Panc1 (cell line): ENCODE measurements at regions not wholly inside any gene's neighbourhood (a gene's known extent, or its start where the extent isn't known, plus 50 kb on each side); places are given as distances from the start of the nearest gene placed in this dataset.

ENCODE experiments used
- ATAC-seq: fragments of 200-7000 bp; cut with Tn5 transposase; 2 replicates; pipeline ENCODE4 v1.9.1; 2020; ENCODE audit warnings: mild to moderate bottlenecking, moderate library complexity
- BruUV-seq: library from RNA; stranded (reverse); fragments of 400-500 nt; replicated peaks from 2 replicates; lab custom pipeline; 2021; lab: Mats Ljungman, UMichigan
- CTCF ChIA-PET: fragments of 300-600 bp; sonication (Branson Sonifier 250); formaldehyde crosslinking; loops from one replicate; lab custom pipeline; 2022; ENCODE audit warnings: antibody characterized with exemption; lab: Charles Lee
- POLR2A ChIA-PET: fragments of 300-600 bp; sonication (Branson Sonifier 250); formaldehyde crosslinking; loops from one replicate; lab custom pipeline; 2022; ENCODE audit warnings: antibody characterized with exemption; lab: Charles Lee
- DNase-seq: peaks from one replicate; pipeline ENCODE4 v3.0.0-alpha.2; 2010; ENCODE audit warnings: low read depth, low spot score
- H3K27ac ChIP-seq: 2 replicates; pipeline ENCODE4 v1.5.1; 2011; ENCODE audit warnings: mild to moderate bottlenecking, low read length, inconsistent platforms
- H3K27me3 ChIP-seq: fragments of 200-500 bp; sonication (Bioruptor generic); 2 replicates; pipeline ENCODE4 v1.6.0; 2014; ENCODE audit warnings: low read length, inconsistent platforms; ENCODE audit not compliant: control insufficient read depth, insufficient read depth
- H3K36me3 ChIP-seq: fragments of 200-500 bp; sonication (Bioruptor generic); 2 replicates; pipeline ENCODE4 v1.5.1; 2014; ENCODE audit warnings: inconsistent platforms, mild to moderate bottlenecking, low read length, moderate library complexity; ENCODE audit not compliant: control insufficient read depth, insufficient read depth
- H3K4me1 ChIP-seq: 2 replicates; pipeline ENCODE4 v1.5.1; 2011; ENCODE audit warnings: inconsistent platforms, mild to moderate bottlenecking, low read length, moderate library complexity; ENCODE audit not compliant: control insufficient read depth, insufficient read depth
- H3K4me3 ChIP-seq, 2 experiments: 2 replicates each; pipeline ENCODE4 v1.5.1; 2011 to 2012; ENCODE audit warnings: low read depth in 2 of 2, low read length in 2 of 2, mild to moderate bottlenecking in 2 of 2, inconsistent platforms in 1 of 2, moderate library complexity in 1 of 2
- H3K9me3 ChIP-seq: fragments of 200-500 bp; sonication (Bioruptor generic); 2 replicates; pipeline ENCODE4 v1.5.1; 2014; ENCODE audit warnings: low read depth, mild to moderate bottlenecking, inconsistent platforms, low read length, moderate library complexity; ENCODE audit not compliant: control insufficient read depth, insufficient read depth
- POLR2AphosphoS5 ChIP-seq: IDR thresholded peaks from 2 replicates; pipeline ENCODE4 v1.6.1; 2012; ENCODE audit warnings: mild to moderate bottlenecking, low read depth, low read length, moderate library complexity
- SIN3A ChIP-seq: IDR thresholded peaks from 2 replicates; pipeline ENCODE4 v1.6.1; 2012; ENCODE audit warnings: low read depth, mild to moderate bottlenecking, low read length, moderate library complexity, borderline replicate concordance; ENCODE audit not compliant: insufficient read depth
- TCF7L2 ChIP-seq: IDR thresholded peaks from 2 replicates; pipeline ENCODE4 v1.6.1; 2011; ENCODE audit warnings: mild to moderate bottlenecking, low read depth, low read length, inconsistent platforms
- in situ Hi-C: cut with HindIII; loops from 2 replicates; pipeline ENCODE4 v1.10.0; 2016; ENCODE audit warnings: low sequenced_read_pairs, low pct_unique_long_range_greater_than_20kb
- intact Hi-C: fragments of 100-400 bp; cut with micrococcal nuclease; formaldehyde crosslinking; loops from one replicate; pipeline ENCODE4 v1.10.0; 2022; ENCODE audit not compliant: unreplicated experiment
- TF ChIP-seq, protein P1 (sequence below): fragments of 450-650 bp; IDR thresholded peaks from 2 replicates; pipeline ENCODE4 v1.5.1; 2017; ENCODE audit warnings: mild to moderate bottlenecking
- TF ChIP-seq, protein P2 (sequence below), 2 experiments: IDR thresholded peaks; 2 replicates each; pipeline ENCODE4 v1.6.1; 2011 to 2012; ENCODE audit warnings: low read depth in 2 of 2, control low read depth in 1 of 2, low read length in 1 of 2, mild to moderate bottlenecking in 1 of 2, moderate library complexity in 1 of 2; ENCODE audit not compliant: insufficient read depth in 1 of 2

DNA sequence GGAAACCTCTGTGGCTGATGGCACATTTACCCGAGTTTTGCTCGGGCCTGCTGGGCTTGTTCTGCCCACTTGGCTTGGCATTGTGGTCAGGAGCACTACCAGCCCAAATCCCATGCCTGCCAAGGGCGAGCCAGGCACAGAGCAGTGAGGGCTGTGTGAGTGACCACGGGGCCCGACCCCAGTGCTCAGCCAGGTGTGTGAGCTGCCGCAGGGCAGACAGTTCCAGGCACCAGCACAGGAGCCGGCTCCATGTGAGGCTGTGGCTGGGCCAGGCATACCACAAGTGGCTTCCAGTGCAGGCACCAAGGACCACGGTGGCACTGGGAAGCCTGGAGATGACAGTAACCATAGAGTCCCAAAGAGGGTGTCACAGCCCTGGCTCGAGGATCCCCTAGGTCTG is 1225.5 kb upstream of the GJE1 start:
- Histone ChIP-seq H3K36me3 (no peaks in the 10 kb centered on the region; the same call in 1 of the 2 replicates), H3K4me1 (no peaks in the 10 kb centered on the region), H3K9me3 (no peaks in the 10 kb centered on the region), H3K27me3 (no peaks in the 10 kb centered on the region), H3K4me3 (no peak overlapping the region), H3K27ac (no peak overlapping the region)
- ATAC-seq, result no peak
- no peak for TF ChIP-seq TCF7L2
- TF ChIP-seq POLR2AphosphoS5, result no peak
- intact Hi-C loops, result no loop called here
- in situ Hi-C loops, result no loop called here
- POLR2A ChIA-PET, result interaction anchor here (0.5 kb wide), 1 partner anchor 64 kb away, joined by 7 read pairs; no protein-coding TSS in a partner anchor
- no peak for DNase-seq
- CTCF ChIA-PET, result no interaction called here
- no TSS peak for BruUV-seq

DNA sequence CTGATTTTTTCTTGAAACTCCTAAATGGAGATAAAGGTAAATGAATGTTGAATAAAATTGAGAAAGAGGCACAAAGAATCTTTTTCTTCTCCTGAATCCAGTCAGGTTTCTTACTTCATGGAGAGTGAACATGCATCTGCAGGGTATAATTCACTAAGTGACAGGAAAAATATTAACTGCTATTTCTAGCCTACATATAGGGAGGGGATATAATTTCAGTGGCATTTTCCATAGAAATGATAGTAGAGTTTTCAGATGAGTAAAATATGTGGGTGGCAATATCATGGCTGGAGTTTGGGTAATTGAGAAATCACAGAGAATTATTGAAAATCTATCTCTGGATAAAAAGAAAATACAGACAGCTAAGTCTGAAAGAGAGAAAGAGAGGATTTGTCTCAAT is 1227.0 kb upstream of the GJE1 start:
- in situ Hi-C loops, result no loop called here
- intact Hi-C loops, result no loop called here
- no peaks in the 10 kb centered on the region for H3K36me3 ChIP-seq
- CTCF ChIA-PET, result no interaction called here
- peaks cover 7% of the 10 kb centered on the region; the same call in 1 of the 2 replicates for H3K9me3 ChIP-seq
- DNase-seq (no peak), ATAC-seq (no peak)
- POLR2A ChIA-PET, result no interaction called here
- no TSS peak for BruUV-seq
- H3K4me1 ChIP-seq, result no peaks in the 10 kb centered on the region
- TF ChIP-seq, protein P1, sequence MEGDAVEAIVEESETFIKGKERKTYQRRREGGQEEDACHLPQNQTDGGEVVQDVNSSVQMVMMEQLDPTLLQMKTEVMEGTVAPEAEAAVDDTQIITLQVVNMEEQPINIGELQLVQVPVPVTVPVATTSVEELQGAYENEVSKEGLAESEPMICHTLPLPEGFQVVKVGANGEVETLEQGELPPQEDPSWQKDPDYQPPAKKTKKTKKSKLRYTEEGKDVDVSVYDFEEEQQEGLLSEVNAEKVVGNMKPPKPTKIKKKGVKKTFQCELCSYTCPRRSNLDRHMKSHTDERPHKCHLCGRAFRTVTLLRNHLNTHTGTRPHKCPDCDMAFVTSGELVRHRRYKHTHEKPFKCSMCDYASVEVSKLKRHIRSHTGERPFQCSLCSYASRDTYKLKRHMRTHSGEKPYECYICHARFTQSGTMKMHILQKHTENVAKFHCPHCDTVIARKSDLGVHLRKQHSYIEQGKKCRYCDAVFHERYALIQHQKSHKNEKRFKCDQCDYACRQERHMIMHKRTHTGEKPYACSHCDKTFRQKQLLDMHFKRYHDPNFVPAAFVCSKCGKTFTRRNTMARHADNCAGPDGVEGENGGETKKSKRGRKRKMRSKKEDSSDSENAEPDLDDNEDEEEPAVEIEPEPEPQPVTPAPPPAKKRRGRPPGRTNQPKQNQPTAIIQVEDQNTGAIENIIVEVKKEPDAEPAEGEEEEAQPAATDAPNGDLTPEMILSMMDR, result no peak
- TF ChIP-seq, protein P2, sequence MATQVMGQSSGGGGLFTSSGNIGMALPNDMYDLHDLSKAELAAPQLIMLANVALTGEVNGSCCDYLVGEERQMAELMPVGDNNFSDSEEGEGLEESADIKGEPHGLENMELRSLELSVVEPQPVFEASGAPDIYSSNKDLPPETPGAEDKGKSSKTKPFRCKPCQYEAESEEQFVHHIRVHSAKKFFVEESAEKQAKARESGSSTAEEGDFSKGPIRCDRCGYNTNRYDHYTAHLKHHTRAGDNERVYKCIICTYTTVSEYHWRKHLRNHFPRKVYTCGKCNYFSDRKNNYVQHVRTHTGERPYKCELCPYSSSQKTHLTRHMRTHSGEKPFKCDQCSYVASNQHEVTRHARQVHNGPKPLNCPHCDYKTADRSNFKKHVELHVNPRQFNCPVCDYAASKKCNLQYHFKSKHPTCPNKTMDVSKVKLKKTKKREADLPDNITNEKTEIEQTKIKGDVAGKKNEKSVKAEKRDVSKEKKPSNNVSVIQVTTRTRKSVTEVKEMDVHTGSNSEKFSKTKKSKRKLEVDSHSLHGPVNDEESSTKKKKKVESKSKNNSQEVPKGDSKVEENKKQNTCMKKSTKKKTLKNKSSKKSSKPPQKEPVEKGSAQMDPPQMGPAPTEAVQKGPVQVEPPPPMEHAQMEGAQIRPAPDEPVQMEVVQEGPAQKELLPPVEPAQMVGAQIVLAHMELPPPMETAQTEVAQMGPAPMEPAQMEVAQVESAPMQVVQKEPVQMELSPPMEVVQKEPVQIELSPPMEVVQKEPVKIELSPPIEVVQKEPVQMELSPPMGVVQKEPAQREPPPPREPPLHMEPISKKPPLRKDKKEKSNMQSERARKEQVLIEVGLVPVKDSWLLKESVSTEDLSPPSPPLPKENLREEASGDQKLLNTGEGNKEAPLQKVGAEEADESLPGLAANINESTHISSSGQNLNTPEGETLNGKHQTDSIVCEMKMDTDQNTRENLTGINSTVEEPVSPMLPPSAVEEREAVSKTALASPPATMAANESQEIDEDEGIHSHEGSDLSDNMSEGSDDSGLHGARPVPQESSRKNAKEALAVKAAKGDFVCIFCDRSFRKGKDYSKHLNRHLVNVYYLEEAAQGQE (IDR thresholded peaks at IDR 0.05; ENCODE audit: insufficient read depth in 1 of 2, low read depth in 2 of 2, low read length in 1 of 2), result no peak
- TF ChIP-seq TCF7L2, result no peak
- TF ChIP-seq POLR2AphosphoS5, result no peak
- no peak for TF ChIP-seq SIN3A
- no peak overlapping the region for H3K4me3 ChIP-seq
- no peak overlapping the region for H3K27ac ChIP-seq
- H3K27me3 ChIP-seq, result no peaks in the 10 kb centered on the region

DNA sequence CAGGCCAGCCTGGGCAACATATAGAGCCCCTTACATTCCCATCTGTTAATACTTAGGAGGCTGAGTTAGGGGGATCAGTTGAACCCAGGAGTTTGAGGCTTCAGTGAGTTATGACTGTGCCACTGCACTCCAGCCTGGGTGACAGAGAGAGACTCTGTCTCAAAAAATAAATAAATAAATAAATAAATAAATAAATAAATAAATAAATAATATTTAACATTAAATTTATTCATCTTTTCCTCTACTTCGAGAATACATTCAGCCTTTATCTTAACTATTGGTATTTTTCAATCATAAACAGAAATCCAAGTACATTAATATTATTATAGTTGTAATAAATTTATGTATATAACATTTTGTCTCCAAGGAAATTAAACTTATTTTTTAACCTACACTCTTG is 1227.7 kb upstream of the GJE1 start:
- DNase-seq, result no peak
- CTCF ChIA-PET, result no interaction called here
- ATAC-seq, result no peak
- intact Hi-C loops, result no loop called here
- no peaks in the 10 kb centered on the region for H3K4me1 ChIP-seq
- H3K27me3 ChIP-seq, result no peaks in the 10 kb centered on the region
- no peak overlapping the region for H3K4me3 ChIP-seq
- peaks cover 7% of the 10 kb centered on the region; the same call in 1 of the 2 replicates for H3K9me3 ChIP-seq
- H3K27ac ChIP-seq, result no peak overlapping the region
- in situ Hi-C loops, result no loop called here
- POLR2A ChIA-PET, result no interaction called here
- TF ChIP-seq, protein P1, result no peak
- TF ChIP-seq TCF7L2 (no peak), POLR2AphosphoS5 (no peak), SIN3A (no peak)
- TF ChIP-seq, protein P2 (IDR thresholded peaks at IDR 0.05; ENCODE audit: insufficient read depth in 1 of 2, low read depth in 2 of 2, low read length in 1 of 2), result no peak
- BruUV-seq, result no TSS peak
- no peaks in the 10 kb centered on the region for H3K36me3 ChIP-seq
